Fibroblast of skin of back (primary cell): ENCODE measurements at regions not wholly inside any gene's neighbourhood (a gene's known extent, or its start where the extent isn't known, plus 50 kb on each side); places are given as distances from the start of the nearest gene placed in this dataset.
"Not testable (repeated sequence)": the region's sequence is repeated elsewhere in the genome, so short reads cannot be mapped to it uniquely, and the experiment has no call there.

Source experiments
- DNase-seq: peaks from one replicate; pipeline ENCODE4 v3.0.0-alpha.2; 2013

GRCh38 chr2:10224734-10225133 lies 78.0 kb upstream of the HPCAL1 start:
- no peak for DNase-seq

- DNase-seq, result no peak
Observed at GRCh38 chr2:10225291-10226037, 77.2 kb upstream of the HPCAL1 start.

GRCh38 chr2:10226038-10226724 lies 76.5 kb upstream of the HPCAL1 start:
- no peak for DNase-seq

- no peak for DNase-seq
Observed at GRCh38 chr2:10228611-10229365, 73.9 kb upstream of the HPCAL1 start.

- DNase-seq, result no peak
Observed at GRCh38 chr2:10229462-10230099, 73.1 kb upstream of the HPCAL1 start.

GRCh38 chr2:10230499-10230898 lies 72.2 kb upstream of the HPCAL1 start:
- no peak for DNase-seq

GRCh38 chr2:10230921-10231320 lies 71.8 kb upstream of the HPCAL1 start:
- not testable (repeated sequence) for DNase-seq

GRCh38 chr2:10231551-10232085 lies 71.1 kb upstream of the HPCAL1 start:
- DNase-seq, result no peak

- DNase-seq, result no peak
Observed at GRCh38 chr2:10232096-10232815, 70.4 kb upstream of the HPCAL1 start.

GRCh38 chr2:10233131-10234012 lies 69.3 kb upstream of the HPCAL1 start:
- DNase-seq, result no peak

- no peak for DNase-seq
Observed at GRCh38 chr2:10234013-10234306, 68.7 kb upstream of the HPCAL1 start.

GRCh38 chr2:10234409-10235094 lies 68.2 kb upstream of the HPCAL1 start:
- no peak for DNase-seq

GRCh38 chr2:10235099-10235908 lies 67.4 kb upstream of the HPCAL1 start:
- DNase-seq, result no peak

GRCh38 chr2:10235909-10236550 lies 66.7 kb upstream of the HPCAL1 start:
- DNase-seq, result no peak

GRCh38 chr2:10236571-10237391 lies 65.9 kb upstream of the HPCAL1 start:
- DNase-seq, result no peak

- DNase-seq, result no peak
Observed at GRCh38 chr2:10237392-10238321, 65.0 kb upstream of the HPCAL1 start.

- DNase-seq, result no peak
Observed at GRCh38 chr2:10238396-10238795, 64.3 kb upstream of the HPCAL1 start.
